HepG2 (cell line): ENCODE measurements at regions not wholly inside any gene's neighbourhood (a gene's known extent, or its start where the extent isn't known, plus 50 kb on each side); places are given as distances from the start of the nearest gene placed in this dataset.

Source experiments
- ATAC-seq: fragments of 200-7000 bp; cut with Tn5 transposase; 3 replicates; pipeline ENCODE4 v1.9.1; 2020; ENCODE audit warnings: mild to moderate bottlenecking, moderate library complexity
- BruUV-seq: library from RNA; stranded (reverse); fragments of 400-500 nt; replicated peaks from 2 replicates; lab custom pipeline; 2021; lab: Mats Ljungman, UMichigan
- CTCF ChIA-PET: fragments of 300-600 bp; formaldehyde crosslinking; extraction: SDS; loops from one replicate; lab custom pipeline; 2021; ENCODE audit warnings: low total read pairs, inconsistent platforms, low intra/inter-chr PET ratio; lab: Yijun Ruan, JAX
- POLR2A ChIA-PET: fragments of 350-600 bp; sonication (Branson Sonifier 250); formaldehyde crosslinking; loops from one replicate; lab custom pipeline; 2020; ENCODE audit warnings: antibody characterized with exemption, inconsistent platforms; lab: Yijun Ruan, JAX
- DNase-seq: peaks from one replicate; pipeline ENCODE4 v3.0.0-alpha.2; 2015; ENCODE audit warnings: low spot score
- FAIRE-seq: peaks from 3 replicates; lab custom pipeline; 2011; peaks lifted over from hg19 to GRCh38; lab: Jason Lieb, UNC
- H2AFZ ChIP-seq: one replicate; pipeline ENCODE4 v1.6.1; 2011; ENCODE audit warnings: low read length, inconsistent platforms
- H3K27ac ChIP-seq: fragments of 300-600 bp; 3 replicates; pipeline ENCODE4 v1.8.0; 2011; ENCODE audit warnings: mixed run types, mild to moderate bottlenecking, mixed read lengths, low read length, inconsistent platforms; ENCODE audit not compliant: insufficient read depth; ENCODE audit errors: extremely low read length
- H3K27me3 ChIP-seq, 2 experiments: fragments of 200-600 bp in 1 of 2; 2 replicates in 1 of 2; 3 replicates in 1 of 2; pipeline versions ENCODE4 v1.6.0 to v1.8.0; 2011; ENCODE audit warnings: low read length in 2 of 2, mild to moderate bottlenecking in 2 of 2, moderate library complexity in 2 of 2, inconsistent platforms in 1 of 2; ENCODE audit not compliant: insufficient read depth in 2 of 2, control insufficient read depth in 1 of 2
- H3K36me3 ChIP-seq, 2 experiments: fragments of 200-600 bp in 1 of 2; replicated peaks in 1 of 2; 2 replicates in 1 of 2; 3 replicates in 1 of 2; pipeline versions ENCODE4 v1.5.1 to v1.8.0; 2011; ENCODE audit warnings: low read length in 2 of 2, inconsistent platforms in 1 of 2; ENCODE audit not compliant: insufficient read depth in 2 of 2, control insufficient read depth in 1 of 2
- H3K4me1 ChIP-seq: 2 replicates; pipeline ENCODE4 v1.5.1; 2012; ENCODE audit warnings: low read length, inconsistent platforms; ENCODE audit not compliant: insufficient read depth
- H3K4me2 ChIP-seq: 2 replicates; pipeline ENCODE4 v1.6.0; 2011; ENCODE audit warnings: low read depth, low read length, inconsistent platforms
- H3K4me3 ChIP-seq, 3 experiments: fragments of 200-600 bp in 1 of 3; sonication (generic), shearing (Covaris generic) in 1 of 3; replicated peaks in 1 of 3; 2 replicates each; pipeline ENCODE4 v1.5.1; 2011 to 2016; ENCODE audit warnings: low read length in 3 of 3, inconsistent platforms in 2 of 3, low read depth in 2 of 3, mild to moderate bottlenecking in 2 of 3, control low read depth in 1 of 3, mixed read lengths in 1 of 3; ENCODE audit not compliant: insufficient read depth in 1 of 3
- H3K79me2 ChIP-seq: one replicate; pipeline ENCODE4 v1.6.1; 2011; ENCODE audit warnings: low read length, inconsistent platforms; ENCODE audit not compliant: insufficient read depth
- H3K9ac ChIP-seq: 2 replicates; pipeline ENCODE4 v1.6.0; 2011; ENCODE audit warnings: mild to moderate bottlenecking, low read depth, low read length, inconsistent platforms; ENCODE audit not compliant: insufficient read depth
- H3K9me3 ChIP-seq: 2 replicates; pipeline ENCODE4 v1.5.1; 2012; ENCODE audit warnings: mild to moderate bottlenecking, low read length
- H4K20me1 ChIP-seq: 2 replicates; pipeline ENCODE4 v1.6.0; 2011; ENCODE audit warnings: inconsistent platforms, mild to moderate bottlenecking, low read length, moderate library complexity; ENCODE audit not compliant: insufficient read depth
- DNMT1 ChIP-seq: sonication (generic); formaldehyde crosslinking; IDR thresholded peaks from 2 replicates; pipeline ENCODE4 v1.5.1; 2020; ENCODE audit warnings: mild to moderate bottlenecking, missing genetic modification reagents
- FOSL1 ChIP-seq: sonication (generic); formaldehyde crosslinking; IDR thresholded peaks from 2 replicates; pipeline ENCODE4 v1.9.0; 2021; ENCODE audit warnings: missing genetic modification reagents, borderline replicate concordance
- HDAC1 ChIP-seq: sonication (generic); formaldehyde crosslinking; IDR thresholded peaks from 2 replicates; pipeline ENCODE4 v1.5.1; 2020; ENCODE audit warnings: mild to moderate bottlenecking, missing genetic modification reagents
- SNAPC2 ChIP-seq: sonication (generic); formaldehyde crosslinking; IDR thresholded peaks from 2 replicates; pipeline ENCODE4 v1.8.1; 2022; ENCODE audit warnings: mild to moderate bottlenecking, missing genetic modification reagents
- TBX2 ChIP-seq: sonication (generic); formaldehyde crosslinking; IDR thresholded peaks from 2 replicates; pipeline ENCODE4 v1.5.0; 2020; ENCODE audit warnings: missing genetic modification reagents, mild to moderate bottlenecking, borderline replicate concordance
- ZFP91 ChIP-seq: sonication (generic); formaldehyde crosslinking; IDR thresholded peaks from 2 replicates; pipeline ENCODE4 v1.9.0; 2022; ENCODE audit warnings: missing genetic modification reagents, mild to moderate bottlenecking, borderline replicate concordance
- ZNF746 ChIP-seq: sonication (generic); formaldehyde crosslinking; IDR thresholded peaks from 2 replicates; pipeline ENCODE4 v1.8.0; 2022; ENCODE audit warnings: mild to moderate bottlenecking, missing genetic modification reagents
- WGBS: methylation state at CpG from one replicate; pipeline ENCODE4 v1.1.6; 2017; ENCODE audit warnings: low lambda C conversion rate; 5-methylcytosine and 5-hydroxymethylcytosine counted together
- in situ Hi-C: cut with HindIII; loops from 2 replicates; pipeline ENCODE4 v1.10.0; 2017; ENCODE audit warnings: low pct_unique_long_range_greater_than_20kb; ENCODE audit not compliant: extremely low pct_ligation_motif_present
- intact Hi-C: fragments of 100-400 bp; cut with micrococcal nuclease; formaldehyde crosslinking; loops from one replicate; pipeline ENCODE4 v1.10.0; 2022; ENCODE audit not compliant: unreplicated experiment
- TF ChIP-seq, protein P1 (sequence below): sonication (generic); formaldehyde crosslinking; IDR thresholded peaks from 2 replicates; pipeline ENCODE4 v1.4.0; 2020; ENCODE audit warnings: missing genetic modification reagents
- TF ChIP-seq, protein P2 (sequence below): sonication (generic); formaldehyde crosslinking; IDR thresholded peaks from 2 replicates; pipeline ENCODE4 v1.8.0; 2022; ENCODE audit warnings: mild to moderate bottlenecking, missing genetic modification reagents, borderline replicate concordance

DNA sequence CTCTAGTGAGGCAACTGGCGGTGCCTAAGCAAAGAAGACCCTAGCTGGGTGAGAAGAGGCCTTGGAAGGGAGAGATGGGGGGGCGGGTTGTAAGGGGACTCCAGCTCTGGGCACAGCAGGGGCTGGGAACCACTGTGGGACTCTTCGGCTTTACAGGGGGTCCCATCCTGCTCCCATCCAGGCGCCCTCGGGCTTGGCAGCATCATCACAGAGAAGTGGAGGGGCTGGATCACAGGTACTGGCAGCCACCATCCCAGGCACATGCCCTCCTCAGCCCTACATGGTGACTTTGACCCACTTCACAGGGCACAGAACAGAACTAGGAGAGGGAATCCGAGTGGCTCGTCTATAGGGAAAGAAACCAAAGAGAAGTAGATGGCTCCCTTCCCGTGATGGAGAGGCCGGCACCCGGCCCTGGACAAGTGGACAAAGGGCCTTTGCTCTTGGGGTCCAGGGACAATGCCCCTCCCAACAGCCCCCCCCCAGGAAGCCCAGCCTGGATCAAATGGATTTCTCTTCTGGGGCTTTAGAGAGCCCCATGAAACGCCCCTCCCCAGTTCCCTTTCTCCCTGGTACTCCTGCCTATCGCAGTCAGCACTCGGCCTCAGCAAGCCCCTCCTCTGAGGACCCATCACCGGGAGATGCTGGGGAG lies 54.0 kb upstream of the ECE1 start:
- peak overlapping the region; percentile 92 for H3K4me2 ChIP-seq
- no peak overlapping the region for H3K27ac ChIP-seq
- no peaks in the 10 kb centered on the region for H3K36me3 ChIP-seq
- in situ Hi-C loops (no loop called here), intact Hi-C loops (no loop called here)
- H3K9me3 ChIP-seq, result no peaks in the 10 kb centered on the region
- H3K9ac ChIP-seq, result peak overlapping the region; percentile 57; the same call in 1 of the 2 replicates
- POLR2A ChIA-PET, result interaction anchor here (1.4 to 2.0 kb wide), 4 partner anchors 11 to 92 kb away, joined by 6 to 9 read pairs (median 8); no protein-coding TSS in a partner anchor
- no peak for DNase-seq
- H2AFZ ChIP-seq, result no peak overlapping the region
- WGBS, result 11% methylated on average over 12 of the region's 14 CpGs
- no peak for TF ChIP-seq ZNF746 (CRISPR knock-in tag)
- peak; percentile 3; the same call in 1 of the 2 replicates for TF ChIP-seq HDAC1 (CRISPR knock-in tag)
- 0 out of 2 replicates have a peak, but pooled peaks have one; percentile 8 for TF ChIP-seq TBX2 (CRISPR knock-in tag)
- TF ChIP-seq FOSL1, result no peak
- TF ChIP-seq SNAPC2 (CRISPR knock-in tag), result no peak
- TF ChIP-seq, protein P1, sequence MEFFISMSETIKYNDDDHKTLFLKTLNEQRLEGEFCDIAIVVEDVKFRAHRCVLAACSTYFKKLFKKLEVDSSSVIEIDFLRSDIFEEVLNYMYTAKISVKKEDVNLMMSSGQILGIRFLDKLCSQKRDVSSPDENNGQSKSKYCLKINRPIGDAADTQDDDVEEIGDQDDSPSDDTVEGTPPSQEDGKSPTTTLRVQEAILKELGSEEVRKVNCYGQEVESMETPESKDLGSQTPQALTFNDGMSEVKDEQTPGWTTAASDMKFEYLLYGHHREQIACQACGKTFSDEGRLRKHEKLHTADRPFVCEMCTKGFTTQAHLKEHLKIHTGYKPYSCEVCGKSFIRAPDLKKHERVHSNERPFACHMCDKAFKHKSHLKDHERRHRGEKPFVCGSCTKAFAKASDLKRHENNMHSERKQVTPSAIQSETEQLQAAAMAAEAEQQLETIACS (CRISPR knock-in tag), result no peak
- TF ChIP-seq, protein P2, sequence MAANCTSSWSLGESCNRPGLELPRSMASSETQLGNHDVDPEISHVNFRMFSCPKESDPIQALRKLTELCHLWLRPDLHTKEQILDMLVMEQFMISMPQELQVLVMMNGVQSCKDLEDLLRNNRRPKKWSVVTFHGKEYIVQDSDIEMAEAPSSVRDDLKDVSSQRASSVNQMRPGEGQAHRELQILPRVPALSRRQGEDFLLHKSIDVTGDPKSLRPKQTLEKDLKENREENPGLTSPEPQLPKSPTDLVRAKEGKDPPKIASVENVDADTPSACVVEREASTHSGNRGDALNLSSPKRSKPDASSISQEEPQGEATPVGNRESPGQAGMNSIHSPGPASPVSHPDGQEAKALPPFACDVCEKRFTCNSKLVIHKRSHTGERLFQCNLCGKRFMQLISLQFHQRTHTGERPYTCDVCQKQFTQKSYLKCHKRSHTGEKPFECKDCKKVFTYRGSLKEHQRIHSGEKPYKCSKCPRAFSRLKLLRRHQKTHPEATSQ, result no peak
- TF ChIP-seq DNMT1, result no peak
- 0 out of 2 replicates have a peak, but pooled peaks have one; percentile 4 for TF ChIP-seq ZFP91 (CRISPR knock-in tag)
- no peak for FAIRE-seq
- H3K27me3 ChIP-seq, result peaks cover 0 to 4% of the 10 kb centered on the region in 2 experiments; a peak in 2 of 5 replicates
- no peaks in the 10 kb centered on the region; the same call in none of the 2 replicates for H4K20me1 ChIP-seq
- BruUV-seq, result no TSS peak
- CTCF ChIA-PET, result no interaction called here
- H3K79me2 ChIP-seq, result peaks cover 13% of the 10 kb centered on the region
- H3K4me3 ChIP-seq, result peak overlapping the region; percentile 63 to 81 (median 71)
- H3K4me1 ChIP-seq, result peaks cover 77% of the 10 kb centered on the region
- ATAC-seq, result no peak
